DOHH2 (cell line): ENCODE measurements at regions not wholly inside any gene's neighbourhood (a gene's known extent, or its start where the extent isn't known, plus 50 kb on each side); places are given as distances from the start of the nearest gene placed in this dataset.

ENCODE experiments used
- CTCF ChIP-seq: fragments of 200-600 bp; sonication (generic); IDR thresholded peaks from one replicate; pipeline ENCODE4 v1.5.1; 2014; ENCODE audit warnings: antibody characterized with exemption, mild to moderate bottlenecking, low read depth, low read length; ENCODE audit not compliant: poor library complexity, severe bottlenecking
- EZH2phosphoT487 ChIP-seq: fragments of 200-600 bp; sonication (generic); IDR thresholded peaks from 2 replicates; pipeline ENCODE4 v1.6.1; 2017; ENCODE audit warnings: borderline replicate concordance, mild to moderate bottlenecking, antibody characterized with exemption, low read length, moderate library complexity, mixed read lengths

- TF ChIP-seq CTCF, result no peak
- no peak for TF ChIP-seq EZH2phosphoT487
These were observed 266.5 kb upstream of the SPOPL start for GRCh38 chr2:138235041-138235440.
